ENCODE measurements at regions not wholly inside any gene's neighbourhood (a gene's known extent, or its start where the extent isn't known, plus 50 kb on each side); places are given as distances from the start of the nearest gene placed in this dataset.
"Not testable (repeated sequence)": the region's sequence is repeated elsewhere in the genome, so short reads cannot be mapped to it uniquely, and the experiment has no call there.

DNA sequence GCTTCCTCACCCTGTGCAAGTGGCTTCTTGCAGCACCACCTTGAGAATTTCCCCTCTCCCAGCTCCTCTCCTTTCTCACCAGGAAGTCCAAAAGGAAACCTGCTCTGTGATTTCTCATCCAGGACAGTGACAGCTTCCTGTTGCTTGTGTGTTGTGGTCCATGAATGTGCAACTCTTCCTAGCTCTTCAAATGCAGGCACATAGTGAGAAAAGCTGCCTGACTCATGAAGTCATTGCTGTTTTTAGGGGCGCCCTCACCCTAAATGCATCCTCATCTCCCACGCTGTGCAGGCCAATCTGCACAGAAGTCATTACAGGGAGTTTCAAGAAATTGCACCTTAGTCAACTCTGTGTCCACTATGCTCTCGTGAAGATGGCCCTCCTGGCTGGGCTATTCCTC, 112.9 kb upstream of the IGLL5 start:
- DNase-seq (ENCODE audit: low spot score); FAIRE-seq: not testable (repeated sequence)

- FAIRE-seq, result no peak
Observed at GRCh38 chr22:22776121-22776520, 111.5 kb upstream of the IGLL5 start.

GRCh38 chr22:22779213-22779612, 108.4 kb upstream of the IGLL5 start:
- DNase-seq (ENCODE audit: low spot score), result no peak
- FAIRE-seq, result no peak

More at GRCh38 chr22:22776121-22776520, 111.5 kb upstream of the IGLL5 start:
- DNase-seq (ENCODE audit: low spot score), result no peak

DNA sequence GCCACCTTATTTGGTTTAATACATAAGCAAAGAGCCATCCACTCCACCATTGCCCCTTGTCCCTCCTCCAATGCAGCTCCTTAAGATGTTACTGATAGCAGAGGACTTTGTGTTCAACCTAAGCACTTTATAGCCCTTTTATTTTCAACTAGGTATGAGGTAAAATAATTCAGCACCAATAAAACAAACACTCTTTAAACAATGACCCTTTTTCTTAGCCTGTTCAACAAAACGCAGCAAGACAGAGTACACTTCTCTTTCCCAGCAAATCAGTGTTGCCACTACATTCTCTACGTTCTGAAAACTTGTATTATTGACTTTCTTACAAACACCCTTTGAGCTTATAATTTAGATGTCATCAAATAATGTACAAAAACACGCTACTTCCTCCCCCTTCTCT, 104.0 kb upstream of the IGLL5 start:
- no peak for FAIRE-seq
- no peak for DNase-seq (ENCODE audit: low spot score)

GRCh38 chr22:22784249-22785039, 103.2 kb upstream of the IGLL5 start:
- FAIRE-seq (no peak), DNase-seq (ENCODE audit: low spot score) (no peak)

- no peak for FAIRE-seq
Observed at GRCh38 chr22:22785316-22786065, 102.1 kb upstream of the IGLL5 start.

DNA sequence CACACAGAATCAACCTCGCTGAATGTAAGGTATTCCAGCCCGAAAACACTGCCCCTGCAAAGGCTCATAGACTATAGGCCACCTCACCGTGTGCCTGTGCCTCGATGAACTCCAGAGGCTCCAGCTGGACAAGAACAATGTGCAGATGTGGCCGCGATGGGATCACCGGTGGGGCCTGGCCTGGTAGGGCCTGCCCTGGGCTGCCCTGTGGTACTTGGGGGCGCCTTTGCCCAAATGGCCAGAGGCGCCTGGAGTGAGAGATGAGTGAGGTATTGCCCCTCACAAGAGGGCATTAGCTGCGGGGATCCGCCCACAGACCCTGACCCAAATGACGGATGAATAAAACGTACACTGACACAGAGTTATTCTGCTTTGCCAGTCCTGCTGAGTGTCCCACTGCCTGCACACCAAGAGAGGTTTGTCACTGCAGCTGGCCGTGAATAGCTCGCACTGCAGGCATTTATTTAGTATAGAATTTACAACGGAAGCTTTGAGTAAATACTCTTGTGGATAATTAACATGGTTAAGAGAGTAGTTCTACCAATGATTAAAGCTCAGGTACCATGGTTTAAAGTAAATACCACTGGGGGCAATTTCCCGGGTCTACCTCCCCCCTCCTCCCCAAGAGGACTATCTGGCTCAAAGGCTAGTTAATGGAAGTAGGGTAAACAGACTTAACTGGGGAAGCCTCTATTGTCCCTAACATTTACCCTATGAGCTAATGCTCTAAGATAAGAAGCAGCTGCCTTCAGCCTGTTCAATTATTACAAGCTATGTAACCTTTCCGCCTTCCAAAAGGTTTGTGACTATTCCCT, 101.1 kb upstream of the IGLL5 start:
- DNase-seq (ENCODE audit: low spot score), result no peak
- no peak for FAIRE-seq

More at GRCh38 chr22:22785316-22786065, 102.1 kb upstream of the IGLL5 start:
- DNase-seq (ENCODE audit: low spot score), result no peak

- no peak for FAIRE-seq
Observed at GRCh38 chr22:22787151-22787550, 100.5 kb upstream of the IGLL5 start.

DNA sequence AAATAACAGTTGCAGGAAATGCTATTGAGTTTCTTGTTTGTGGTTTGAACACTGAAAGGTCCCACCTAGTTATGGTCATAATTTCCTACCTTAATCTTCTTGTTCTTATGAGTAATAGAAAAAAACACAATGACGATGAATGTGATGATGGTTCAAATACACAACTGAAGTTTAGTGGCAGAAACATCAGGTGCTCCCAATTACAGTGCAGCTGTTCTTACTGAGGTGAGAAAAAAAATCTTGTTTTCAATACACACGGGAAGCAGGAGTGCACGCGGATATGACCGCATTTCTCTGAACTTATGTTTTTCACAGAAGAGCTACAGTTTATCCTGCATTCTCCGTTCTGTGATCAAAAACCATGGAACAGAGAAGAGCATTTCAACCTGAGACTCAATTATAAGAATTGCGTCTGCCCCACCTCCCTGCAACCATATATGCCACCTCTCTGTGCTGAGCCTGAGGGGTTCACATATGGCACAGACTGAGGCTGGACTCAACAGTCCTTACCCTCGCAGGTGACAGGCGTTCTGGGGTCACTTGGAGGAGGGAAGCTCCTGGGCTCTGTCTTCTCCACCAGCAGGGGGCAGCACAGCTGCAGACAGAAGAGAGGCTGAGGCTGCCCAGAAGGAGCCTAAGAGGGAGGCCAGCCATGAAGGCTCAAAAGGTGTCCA, 99.7 kb upstream of the IGLL5 start:
- FAIRE-seq (no peak), DNase-seq (ENCODE audit: low spot score) (no peak)

More at GRCh38 chr22:22787151-22787550, 100.5 kb upstream of the IGLL5 start:
- no peak for DNase-seq (ENCODE audit: low spot score)

GRCh38 chr22:22788460-22789037, 99.1 kb upstream of the IGLL5 start:
- DNase-seq (ENCODE audit: low spot score), result no peak

DNA sequence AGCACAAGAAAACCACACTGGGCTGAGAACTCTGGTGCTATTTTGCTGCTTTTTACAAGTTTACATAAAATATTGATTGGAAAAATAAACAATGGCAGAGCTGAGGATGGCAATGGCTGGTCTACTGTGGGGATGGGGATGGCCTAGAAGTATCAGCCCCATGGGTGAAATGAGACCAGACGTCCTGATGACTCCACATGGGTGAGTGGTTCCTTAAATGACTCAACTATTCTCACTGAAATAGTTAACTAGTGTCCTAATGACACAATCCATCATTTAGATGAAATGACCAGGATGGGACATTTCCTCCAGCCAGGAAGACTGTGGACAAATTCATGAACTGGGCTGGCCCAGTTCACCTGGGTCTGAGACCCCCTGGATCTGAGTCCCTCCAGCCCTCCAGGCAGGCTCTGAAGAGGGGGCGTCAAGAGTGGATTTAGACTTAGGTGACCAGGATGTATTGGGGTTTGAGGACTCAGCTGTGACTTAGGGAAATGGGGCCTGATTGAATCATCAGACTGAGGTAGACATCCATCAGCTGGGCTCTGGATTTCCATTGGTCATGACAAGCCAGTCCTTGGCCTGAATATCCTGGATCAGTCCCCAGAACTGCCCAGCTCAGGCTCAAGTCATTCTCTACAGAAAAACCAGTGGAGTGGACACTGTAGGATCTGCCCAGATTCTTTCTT, 98.2 kb upstream of the IGLL5 start:
- FAIRE-seq (no peak), DNase-seq (ENCODE audit: low spot score) (no peak)

More at GRCh38 chr22:22788460-22789037, 99.1 kb upstream of the IGLL5 start:
- no peak for FAIRE-seq

- no peak for FAIRE-seq
- no peak for DNase-seq (ENCODE audit: low spot score)
Observed at GRCh38 chr22:22789922-22790845, 97.4 kb upstream of the IGLL5 start.

DNA sequence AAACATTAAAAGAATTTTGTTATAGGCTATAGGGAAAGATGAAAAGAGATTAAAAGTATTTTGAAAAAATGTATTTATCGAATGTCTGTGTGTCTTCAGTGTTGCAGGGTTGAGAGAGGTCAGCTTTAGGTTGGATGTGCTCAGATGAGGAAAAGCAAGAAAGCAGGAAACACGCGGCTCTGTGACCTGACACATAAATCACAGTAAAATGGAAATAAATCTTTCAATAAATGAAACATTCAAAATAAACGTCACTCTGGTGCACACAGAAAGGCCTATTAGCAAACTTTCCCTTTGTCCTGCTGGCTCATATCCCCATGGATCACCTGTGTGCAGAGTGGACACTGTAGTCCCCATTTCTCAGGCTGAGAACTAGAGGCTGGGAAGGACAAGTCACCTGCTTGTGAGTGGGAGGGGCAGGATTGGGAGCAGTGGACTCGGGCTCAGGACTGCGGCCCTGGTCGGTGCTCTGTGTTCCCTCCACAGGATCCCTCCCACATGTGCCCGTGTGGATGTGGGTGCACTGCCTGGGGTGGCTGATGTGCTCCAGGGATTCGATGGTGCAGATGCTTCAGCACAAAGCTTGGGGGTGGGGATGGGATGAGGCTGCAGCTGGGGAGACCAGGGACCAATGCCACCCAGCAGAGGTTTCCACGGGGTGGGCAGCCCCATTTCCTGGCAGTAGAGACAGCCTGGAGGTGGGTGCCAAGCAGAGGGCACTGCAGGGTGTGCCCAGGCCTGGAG, 96.0 kb upstream of the IGLL5 start:
- FAIRE-seq (no peak), DNase-seq (ENCODE audit: low spot score) (no peak)

DNA sequence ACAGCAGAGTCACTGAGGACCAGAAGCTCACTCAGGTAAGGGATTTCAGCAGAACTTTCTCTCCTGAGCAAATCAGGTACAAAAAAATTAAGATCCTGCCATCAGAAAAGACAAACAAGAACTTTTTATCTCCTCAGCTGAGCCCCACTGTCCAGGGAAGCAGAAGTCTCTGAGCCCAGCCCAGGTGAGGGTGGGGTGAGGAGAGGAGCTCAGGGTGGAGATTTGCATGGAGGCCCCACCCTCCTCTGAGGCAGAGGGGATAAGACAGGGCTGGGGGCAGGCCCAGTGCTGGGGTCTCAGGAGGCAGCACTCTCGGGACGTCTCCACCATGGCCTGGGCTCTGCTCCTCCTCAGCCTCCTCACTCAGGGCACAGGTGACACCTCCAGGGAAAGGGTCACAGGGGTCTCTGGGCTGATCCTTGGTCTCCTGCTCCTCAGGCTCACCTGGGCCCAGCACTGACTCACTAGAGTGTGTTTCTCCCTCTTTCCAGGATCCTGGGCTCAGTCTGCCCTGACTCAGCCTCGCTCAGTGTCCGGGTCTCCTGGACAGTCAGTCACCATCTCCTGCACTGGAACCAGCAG, 95.3 kb upstream of the IGLL5 start:
- not testable (repeated sequence) for DNase-seq (ENCODE audit: low spot score); FAIRE-seq

GRCh38 chr22:22795639-22796038, 92.0 kb upstream of the IGLL5 start:
- not testable (repeated sequence) for FAIRE-seq; DNase-seq (ENCODE audit: low spot score)

GRCh38 chr22:22796724-22797123, 90.9 kb upstream of the IGLL5 start:
- DNase-seq (ENCODE audit: low spot score) (no peak), FAIRE-seq (no peak)

- DNase-seq (ENCODE audit: low spot score), result no peak
- FAIRE-seq, result no peak
Observed at GRCh38 chr22:22798232-22798616, 89.4 kb upstream of the IGLL5 start.

DNA sequence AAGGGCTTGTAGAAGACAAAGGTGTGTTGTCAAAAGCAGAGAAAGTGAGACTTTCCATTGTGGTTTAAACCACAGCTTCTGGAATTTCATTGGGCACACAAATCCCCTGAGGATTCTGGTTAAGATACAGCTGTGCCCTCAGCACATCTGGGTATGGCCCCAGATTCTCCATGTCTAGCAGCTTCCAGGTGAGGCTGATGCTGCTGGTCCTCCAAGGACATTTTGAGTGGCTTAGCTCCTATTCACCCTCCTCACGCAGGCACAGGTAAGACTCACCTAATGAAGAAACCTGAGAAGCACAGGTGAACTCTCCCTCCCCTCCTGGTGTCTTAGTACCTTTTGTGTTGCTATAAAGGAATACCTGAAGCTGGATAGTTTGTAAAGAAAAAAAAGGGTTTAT, 88.9 kb upstream of the IGLL5 start:
- FAIRE-seq, result no peak
- no peak for DNase-seq (ENCODE audit: low spot score)
